WTC11 (cell line): ENCODE measurements at regions not wholly inside any gene's neighbourhood (a gene's known extent, or its start where the extent isn't known, plus 50 kb on each side); places are given as distances from the start of the nearest gene placed in this dataset.

Experiments used
- CTCF ChIP-seq: fragments of 200-600 bp; IDR thresholded peaks from 2 replicates; pipeline ENCODE4 v1.8.0; 2022; ENCODE audit warnings: antibody characterized with exemption
- NR3C1 ChIP-seq: sonication (generic); formaldehyde crosslinking; conservative IDR thresholded peaks from 2 replicates; pipeline ENCODE4 v1.8.1; 2023; ENCODE audit warnings: low read depth, mild to moderate bottlenecking, missing genetic modification reagents
- SP1 ChIP-seq: sonication (generic); formaldehyde crosslinking; conservative IDR thresholded peaks from 2 replicates; pipeline ENCODE4 v1.8.1; 2022; ENCODE audit warnings: missing genetic modification reagents
- TCF7 ChIP-seq: sonication (generic); formaldehyde crosslinking; IDR thresholded peaks from 2 replicates; pipeline ENCODE4 v1.8.0; 2022; ENCODE audit warnings: mild to moderate bottlenecking, low read depth, missing genetic modification reagents, moderate library complexity
- TEAD4 ChIP-seq: sonication (generic); formaldehyde crosslinking; IDR thresholded peaks from 2 replicates; pipeline ENCODE4 v1.8.0; 2022; ENCODE audit warnings: mild to moderate bottlenecking, missing genetic modification reagents
- USF2 ChIP-seq: sonication (generic); formaldehyde crosslinking; IDR thresholded peaks from 2 replicates; pipeline ENCODE4 v1.8.1; 2023; ENCODE audit warnings: mild to moderate bottlenecking, missing genetic modification reagents, moderate library complexity

- TF ChIP-seq CTCF (no peak), TCF7 (no peak), SP1 (no peak), TEAD4 (CRISPR knock-in tag) (no peak), NR3C1 (CRISPR knock-in tag) (no peak), USF2 (no peak)
Observed at GRCh38 chr5:96588539-96588938, 73.6 kb upstream of the CAST start.
